C4-2B (cell line): ENCODE measurements at regions not wholly inside any gene's neighbourhood (a gene's known extent, or its start where the extent isn't known, plus 50 kb on each side); places are given as distances from the start of the nearest gene placed in this dataset.

Experiments used
- H3K27ac ChIP-seq: fragments of 450-650 bp; 2 replicates; pipeline ENCODE4 v1.5.1; 2017
- CTCF ChIP-seq: fragments of 450-650 bp; conservative IDR thresholded peaks from 2 replicates; pipeline ENCODE4 v1.5.1; 2017; ENCODE audit warnings: mild to moderate bottlenecking
- ZFX ChIP-seq: fragments of 450-650 bp; IDR thresholded peaks from 2 replicates; pipeline ENCODE4 v1.6.1; 2017

- no peak overlapping the region for H3K27ac ChIP-seq
- no peak for TF ChIP-seq CTCF
- no peak for TF ChIP-seq ZFX
Observed at GRCh38 chrX:131595120-131595519, 51.2 kb downstream of the OR13H1 start.

DNA sequence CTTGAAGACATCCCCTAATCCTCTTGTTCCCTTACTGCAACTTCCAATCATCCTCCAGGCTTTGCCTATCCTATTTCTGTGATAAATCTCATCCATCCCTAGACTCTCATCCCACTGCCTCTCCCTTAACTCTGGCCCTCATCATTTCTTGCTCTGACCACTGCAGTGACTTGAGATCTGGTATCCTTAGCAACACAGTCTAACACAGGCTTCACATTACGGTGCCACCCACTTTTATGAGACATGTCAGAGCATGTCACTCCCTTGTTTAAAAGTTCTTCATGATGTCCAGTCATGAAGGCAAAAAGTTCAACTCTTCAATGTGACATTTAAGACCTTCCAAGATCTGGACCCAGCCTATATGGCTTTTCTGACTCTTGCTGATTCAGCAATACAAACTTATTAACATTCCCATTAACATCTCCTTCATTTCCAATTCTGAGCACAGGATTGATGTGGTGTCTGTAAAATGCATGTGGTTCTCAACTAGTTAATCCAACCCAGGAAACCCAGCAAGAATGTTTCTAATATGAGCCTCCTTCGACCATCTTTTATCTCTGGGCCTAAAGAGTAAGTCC is 64.0 kb downstream of the OR13H1 start:
- no peak overlapping the region for H3K27ac ChIP-seq
- TF ChIP-seq CTCF (no peak), ZFX (no peak)

DNA sequence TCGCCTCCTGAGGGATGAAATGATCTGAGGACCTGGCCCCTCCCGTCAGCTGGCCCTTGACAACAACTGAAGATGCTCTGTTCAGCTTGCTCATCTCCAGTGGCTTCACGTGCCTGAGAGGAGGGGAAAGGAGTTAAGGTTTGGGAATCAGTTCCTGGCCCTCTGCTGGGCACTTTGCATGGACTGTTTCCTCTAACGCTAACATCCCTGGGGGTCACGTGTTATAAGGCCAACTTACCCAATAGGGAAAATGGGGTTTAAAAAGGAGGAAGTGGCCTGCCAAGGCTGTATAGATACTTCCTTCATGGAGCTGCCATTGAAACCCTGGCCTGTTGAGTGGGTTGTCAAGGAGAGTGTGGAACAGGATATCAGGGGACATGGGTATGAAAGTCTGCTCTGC is 65.6 kb downstream of the OR13H1 start:
- TF ChIP-seq ZFX, result no peak
- TF ChIP-seq CTCF, result no peak

GRCh38 chrX:131613260-131613659 is 69.4 kb downstream of the OR13H1 start:
- TF ChIP-seq ZFX, result no peak
- no peak for TF ChIP-seq CTCF
- no peak overlapping the region for H3K27ac ChIP-seq

More for the DNA sequence above, 65.6 kb downstream of the OR13H1 start:
- no peak overlapping the region for H3K27ac ChIP-seq

DNA sequence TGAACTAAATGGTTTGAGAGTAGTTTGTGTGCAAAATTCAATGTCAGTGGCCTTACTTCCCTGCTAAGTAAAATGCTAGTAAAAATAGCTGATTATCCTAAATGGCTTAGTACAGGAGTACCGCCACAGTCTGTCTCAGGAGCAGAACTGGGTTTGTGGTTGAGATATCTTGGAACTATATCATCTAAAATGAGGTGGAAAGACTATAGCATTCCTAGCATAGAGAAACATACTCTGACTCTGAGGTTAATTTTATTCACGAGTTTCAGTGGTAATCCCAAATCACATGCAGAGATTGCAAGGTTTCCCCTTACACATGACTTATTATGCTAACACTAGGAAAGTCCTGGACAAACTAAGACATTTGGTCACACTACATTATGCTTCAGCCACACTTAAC is 70.4 kb downstream of the OR13H1 start:
- no peak for TF ChIP-seq CTCF
- TF ChIP-seq ZFX, result no peak
- no peak overlapping the region for H3K27ac ChIP-seq

GRCh38 chrX:131617182-131617581 is 73.3 kb downstream of the OR13H1 start:
- no peak overlapping the region for H3K27ac ChIP-seq
- TF ChIP-seq CTCF (no peak), ZFX (no peak)

GRCh38 chrX:131621650-131622049 is 77.8 kb downstream of the OR13H1 start:
- TF ChIP-seq ZFX (no peak), CTCF (no peak)
- H3K27ac ChIP-seq, result no peak overlapping the region
